NCI-H510A treated with DMSO at 0.1 percent for 48 hours (cell line): ENCODE measurements at regions not wholly inside any gene's neighbourhood (a gene's known extent, or its start where the extent isn't known, plus 50 kb on each side); places are given as distances from the start of the nearest gene placed in this dataset.
A peak's percentile ranks its signal among the peaks of the same experiment; 100 is the strongest.
"Not testable (repeated sequence)": the region's sequence is repeated elsewhere in the genome, so short reads cannot be mapped to it uniquely, and the experiment has no call there.

Experiments used
- DNase-seq: peaks from one replicate; lab custom pipeline; 2025; lab: John Stamatoyannopoulos, UW

DNA sequence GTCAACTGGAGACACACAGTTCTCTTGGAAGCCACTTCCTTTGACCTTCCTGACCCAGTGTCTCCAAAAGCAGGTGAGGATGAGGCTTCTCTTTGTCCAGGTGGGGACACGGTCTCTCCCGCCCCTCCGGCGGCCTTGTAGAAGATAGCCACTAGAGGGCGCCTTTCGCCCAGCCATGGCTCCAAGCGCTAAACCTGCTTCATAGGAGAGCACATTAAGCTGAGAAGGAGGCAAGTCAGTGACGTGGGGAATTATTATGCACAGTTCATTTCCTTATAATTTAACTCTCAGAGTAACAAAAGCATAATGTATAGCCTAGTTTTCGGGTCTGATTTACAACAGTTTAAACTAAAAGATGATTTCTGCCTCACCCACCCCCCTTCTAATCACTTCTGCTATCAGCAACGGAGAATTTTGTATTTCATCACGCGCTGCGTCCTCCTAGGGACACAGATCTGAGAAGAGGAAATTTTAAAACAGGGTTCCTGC is 208.7 kb downstream of the ICOS start:
- peak; percentile 78 for DNase-seq

DNA sequence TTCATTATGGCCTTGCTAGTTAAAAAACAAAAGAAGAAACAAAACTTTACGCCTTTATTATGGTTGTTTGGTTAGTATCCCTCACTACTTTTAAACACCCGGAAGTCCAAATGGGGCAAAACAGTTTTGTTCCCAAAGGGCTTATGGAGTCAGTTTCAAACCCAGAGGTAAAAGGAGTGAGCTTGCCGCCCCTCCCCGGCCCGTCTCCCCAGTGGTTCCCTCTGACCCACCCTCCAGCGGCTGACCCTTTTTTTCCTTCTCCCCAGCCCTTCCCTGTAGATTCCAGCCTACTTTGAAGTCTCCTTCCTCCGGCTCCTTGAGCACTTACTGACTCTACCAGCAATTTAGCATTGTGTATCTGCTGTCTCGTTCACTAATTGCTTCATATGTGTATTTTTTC is 209.2 kb downstream of the ICOS start:
- no peak for DNase-seq

DNA sequence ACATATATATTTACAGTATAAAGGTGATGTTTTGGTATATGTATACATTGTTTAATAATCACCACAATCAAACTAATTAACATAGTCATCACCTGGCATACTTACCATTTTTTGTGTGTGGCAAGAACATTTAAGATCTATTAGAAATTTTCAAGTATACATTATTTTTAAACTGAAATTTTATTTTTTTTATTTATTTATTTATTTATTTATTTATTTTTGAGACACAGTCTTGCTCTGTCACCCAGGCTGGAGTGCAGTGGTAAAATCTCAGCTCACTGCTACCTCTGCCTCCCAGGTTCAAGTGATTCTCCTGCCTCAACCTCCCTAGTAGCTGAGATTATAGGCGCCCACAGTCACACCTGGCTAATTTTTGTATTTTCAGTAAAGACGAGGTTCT is 210.5 kb downstream of the ICOS start:
- not testable (repeated sequence) for DNase-seq

DNA sequence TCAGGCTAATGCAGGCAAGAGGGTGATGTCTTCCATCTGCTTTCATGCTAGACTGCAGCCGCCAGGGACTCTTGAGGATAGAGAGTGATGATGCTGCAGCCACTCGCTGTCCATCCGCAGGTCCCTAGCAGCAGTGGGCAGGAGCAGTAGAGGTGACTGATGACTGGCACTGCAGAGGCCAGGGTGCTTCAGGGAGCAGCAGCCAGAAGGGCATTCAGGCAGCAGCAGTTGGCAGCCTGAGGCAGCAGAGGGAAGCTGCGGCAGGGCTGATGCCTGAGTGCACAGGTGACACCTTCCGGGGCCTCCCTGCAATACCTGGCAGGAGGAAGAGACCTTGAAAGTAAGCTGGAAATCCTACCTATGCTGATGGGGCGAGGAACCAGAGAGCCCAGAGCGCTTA is 214.2 kb downstream of the ICOS start:
- DNase-seq, result no peak

DNA sequence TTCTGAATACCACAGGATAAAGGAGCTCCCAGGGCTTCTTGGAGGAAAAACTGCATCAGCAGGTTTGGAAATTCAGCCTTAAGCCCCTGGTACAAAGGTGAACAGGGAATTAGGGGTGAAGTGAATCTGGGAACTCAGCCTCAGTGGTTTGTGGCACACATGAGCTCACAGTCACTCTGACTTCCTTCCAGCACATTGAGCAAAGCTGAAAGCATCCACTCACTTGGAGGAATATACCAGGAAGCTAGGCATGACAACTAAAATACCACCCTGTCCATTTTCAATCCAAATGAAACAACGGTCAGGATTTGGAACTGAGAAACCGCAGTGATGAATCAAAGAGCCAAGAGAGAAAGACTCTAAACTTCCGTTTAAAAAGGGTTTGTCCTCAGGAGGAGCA is 216.1 kb downstream of the ICOS start:
- DNase-seq, result no peak

DNA sequence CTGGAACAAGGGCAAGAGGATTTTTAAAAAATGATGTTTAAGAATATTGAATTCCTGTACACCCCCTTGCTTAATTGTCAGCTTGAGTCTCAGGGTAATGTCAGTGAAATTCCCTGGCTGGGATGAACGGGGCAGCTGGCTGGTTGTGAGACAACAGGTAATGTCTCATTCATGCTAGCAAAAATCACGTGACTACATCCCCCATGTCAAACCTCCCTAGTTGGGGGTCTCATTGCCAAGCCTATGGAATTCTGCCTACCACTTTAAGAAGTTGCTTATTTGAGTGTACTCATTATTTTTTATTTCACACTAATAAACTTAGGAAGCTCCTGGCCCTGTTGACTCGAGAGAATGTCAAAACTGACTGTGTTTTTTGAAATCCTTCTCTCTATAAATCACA is 218.3 kb downstream of the ICOS start:
- no peak for DNase-seq

DNA sequence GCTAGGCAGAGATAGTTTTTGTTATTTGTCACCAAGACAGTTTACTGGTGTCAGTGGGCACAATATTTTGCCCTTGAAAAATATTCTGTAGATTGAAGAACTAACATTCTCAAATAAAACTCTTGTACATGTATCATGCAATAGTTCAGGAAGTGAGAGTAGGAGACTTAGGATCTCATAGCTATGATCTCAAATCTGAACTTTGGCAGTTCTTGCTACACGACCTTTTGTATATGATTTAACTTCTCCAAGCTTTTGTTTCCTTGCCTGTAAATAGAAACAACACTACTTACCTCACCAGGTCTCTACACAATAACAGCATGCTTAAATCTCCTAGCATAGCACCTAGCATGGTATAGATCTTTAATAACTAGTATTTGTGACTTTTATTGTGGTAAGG is 219.9 kb downstream of the ICOS start:
- no peak for DNase-seq

DNA sequence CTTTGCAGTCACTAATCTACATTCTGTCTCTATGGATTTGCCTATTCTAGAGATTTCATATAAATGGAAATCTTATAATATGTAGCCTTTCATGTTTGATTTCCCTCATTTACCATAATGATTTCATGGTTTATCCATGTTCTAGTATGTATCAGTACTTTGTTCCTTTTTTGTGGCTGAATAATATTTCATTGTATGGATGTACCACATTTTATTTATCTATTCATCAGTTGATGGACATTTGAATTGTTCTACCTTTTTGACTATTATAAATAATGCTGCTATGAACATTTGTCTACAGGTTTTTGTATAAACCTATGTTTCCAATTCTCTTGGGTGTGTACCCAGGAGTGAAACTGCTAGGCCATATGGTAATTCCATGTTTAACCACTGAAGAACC is 221.1 kb downstream of the ICOS start:
- DNase-seq, result no peak

DNA sequence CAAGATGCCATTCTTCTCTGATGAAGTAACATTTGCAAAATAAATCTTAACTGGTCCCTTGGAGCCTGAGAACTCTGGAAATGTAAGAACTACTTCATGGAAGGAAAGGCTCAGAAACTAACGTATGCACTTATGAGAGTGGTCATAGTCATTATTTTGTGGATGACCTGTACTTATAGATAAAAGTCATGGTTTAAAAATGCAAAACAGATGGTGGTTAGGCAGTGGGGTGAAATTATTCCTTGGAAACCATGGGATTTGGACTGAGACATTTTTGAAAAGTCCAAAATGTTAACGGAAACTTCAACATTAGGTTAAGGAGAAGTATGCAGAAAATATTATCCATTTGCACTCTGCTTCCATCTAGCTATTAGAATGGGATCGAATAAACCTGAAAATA is 223.0 kb downstream of the ICOS start:
- no peak for DNase-seq

DNA sequence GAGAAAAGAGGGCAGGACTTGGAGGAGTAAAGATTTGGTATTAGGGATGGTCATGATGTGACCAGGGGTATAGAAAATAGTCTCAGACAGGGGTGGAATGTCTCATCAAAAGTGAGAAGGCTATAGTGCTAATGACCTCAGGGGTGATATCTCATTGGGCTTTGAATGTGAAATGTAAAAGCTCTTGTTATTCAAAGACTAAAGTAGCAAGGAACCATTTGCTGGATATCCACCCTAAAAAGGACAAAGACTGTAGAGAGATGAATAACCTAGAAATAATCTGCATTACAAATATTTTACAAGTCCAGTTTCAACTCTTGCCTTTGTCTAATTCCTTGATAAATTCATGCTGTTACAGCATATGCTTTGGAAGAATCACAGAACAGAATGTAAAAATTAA is 224.4 kb downstream of the ICOS start:
- DNase-seq, result no peak

DNA sequence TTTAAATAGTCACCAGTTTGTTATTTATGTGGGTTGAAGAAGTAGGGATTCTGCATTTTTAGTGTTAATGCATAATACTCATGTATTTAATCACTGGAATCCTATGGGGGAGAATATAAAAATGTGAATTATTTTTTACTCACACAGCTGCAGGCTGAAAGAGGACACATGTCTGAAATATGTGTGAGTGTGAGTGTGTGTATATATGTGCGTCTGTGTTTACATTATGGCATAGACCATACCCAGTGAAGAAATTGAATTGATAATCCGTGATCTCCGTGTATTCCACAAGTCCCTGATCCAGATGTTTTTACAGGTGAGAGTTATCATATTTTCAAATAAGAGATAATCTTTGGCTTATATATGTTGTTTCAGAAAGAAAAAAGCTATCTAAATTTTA is 225.3 kb downstream of the ICOS start:
- DNase-seq, result no peak

DNA sequence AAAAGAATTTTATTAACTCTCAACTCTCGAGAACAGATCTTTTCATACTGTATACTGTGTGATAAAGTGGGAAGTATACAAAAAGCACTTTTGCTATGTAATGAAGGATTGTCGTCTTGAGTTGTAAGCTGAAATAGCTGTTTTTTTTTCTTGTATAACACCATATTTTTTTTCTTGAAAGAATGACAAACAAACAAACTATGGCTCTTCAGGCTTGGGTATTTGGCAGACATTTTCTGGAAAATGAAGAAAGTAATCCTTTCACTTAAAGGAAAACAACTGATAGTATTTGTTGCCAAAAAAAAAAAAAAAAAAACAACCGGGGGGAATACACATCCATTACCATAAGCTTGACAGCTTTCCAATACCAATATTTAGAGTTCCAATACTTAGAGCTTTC is 230.4 kb downstream of the ICOS start:
- DNase-seq, result no peak

DNA sequence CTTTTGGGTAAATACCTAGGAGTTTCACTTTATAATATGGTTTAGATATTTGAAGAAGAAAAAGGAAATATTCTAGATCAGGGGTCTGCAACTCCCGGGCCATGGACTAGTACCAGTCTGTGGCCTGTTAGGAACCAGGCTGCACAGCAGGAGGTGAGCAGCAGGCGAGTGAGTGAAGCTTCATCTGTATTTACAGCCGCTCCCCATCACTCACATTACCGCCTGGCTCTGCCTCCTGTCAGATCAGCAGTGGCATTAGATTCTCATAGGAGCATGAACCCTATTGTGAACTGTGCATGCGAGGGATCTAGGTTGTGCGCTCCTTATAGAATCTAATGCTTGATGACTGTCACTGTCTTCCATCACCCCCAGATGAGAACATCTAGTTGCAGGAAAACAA is 231.1 kb downstream of the ICOS start:
- DNase-seq, result not testable (repeated sequence)

DNA sequence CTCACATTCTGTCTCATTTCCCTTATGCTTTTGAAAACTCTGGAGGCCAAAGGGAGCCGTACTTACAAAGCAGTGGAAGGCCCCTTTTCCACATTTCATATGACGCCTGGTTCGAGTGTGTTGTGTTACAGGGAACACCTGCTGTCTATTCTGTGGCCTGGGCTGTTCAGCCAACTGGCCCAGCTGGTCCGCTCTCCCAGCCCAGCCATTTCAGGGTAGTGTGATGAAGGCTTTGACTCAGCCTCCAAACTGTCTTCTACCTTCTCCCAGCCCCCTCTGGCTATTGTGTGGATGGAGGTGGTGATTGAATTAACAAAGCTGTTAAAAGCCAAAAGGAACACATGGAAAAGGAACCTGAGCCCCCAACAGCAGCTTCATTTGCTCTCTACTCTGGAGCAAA is 233.8 kb downstream of the ICOS start:
- DNase-seq, result no peak

DNA sequence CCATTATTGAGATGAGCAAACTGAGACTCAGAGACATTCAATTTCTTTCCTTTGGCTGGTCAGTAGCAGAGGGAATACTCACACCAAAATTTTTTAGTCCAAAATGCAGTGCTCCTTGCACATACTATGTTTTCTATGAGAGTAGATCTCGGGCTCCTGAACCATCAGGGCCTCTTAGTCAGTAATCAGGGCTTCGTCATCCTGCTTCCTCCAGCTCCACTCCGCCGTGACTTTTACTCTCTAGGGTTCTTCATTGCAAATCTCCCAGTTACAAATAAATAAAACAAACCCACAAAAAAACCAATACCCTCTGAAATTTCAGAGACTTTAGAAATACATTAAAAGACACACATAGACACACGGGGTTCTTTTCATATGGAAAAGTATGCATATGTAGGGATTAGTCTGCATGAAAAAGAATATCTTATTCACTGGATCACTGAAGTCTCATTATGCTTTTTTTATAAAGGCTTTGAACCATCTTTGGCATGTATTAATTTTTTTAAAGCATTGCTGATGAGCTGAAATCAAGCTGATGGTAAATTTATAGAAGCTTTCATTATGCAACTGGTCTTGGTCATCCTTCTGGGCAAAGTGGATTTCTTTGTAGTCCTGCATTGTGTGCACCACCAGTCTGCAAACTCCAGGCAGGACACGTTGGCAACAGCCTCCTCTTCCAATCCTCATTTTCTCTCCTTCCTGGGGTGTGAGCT is 235.0 kb downstream of the ICOS start:
- no peak for DNase-seq

DNA sequence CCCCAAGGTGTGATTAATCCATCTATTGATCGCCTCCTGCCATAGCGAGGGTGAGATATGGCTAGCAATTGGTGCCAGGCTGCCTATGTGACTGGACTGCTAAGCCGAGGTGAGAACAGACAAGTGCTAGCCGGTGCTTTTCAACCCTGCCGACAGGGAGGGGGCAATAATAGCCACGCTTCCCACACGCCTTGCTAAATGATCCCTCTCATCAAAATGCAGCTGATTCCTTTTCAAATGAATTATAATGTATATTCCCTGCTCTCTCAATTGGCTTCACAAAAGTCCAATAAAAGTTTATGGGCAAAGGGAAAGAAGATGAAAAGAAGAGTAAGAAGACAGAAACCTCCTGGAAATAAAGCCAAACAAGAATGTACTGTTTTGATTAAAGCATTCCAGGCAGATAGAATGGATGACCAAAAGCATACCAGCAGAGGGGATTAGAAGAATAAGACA is 235.6 kb downstream of the ICOS start:
- DNase-seq, result no peak

DNA sequence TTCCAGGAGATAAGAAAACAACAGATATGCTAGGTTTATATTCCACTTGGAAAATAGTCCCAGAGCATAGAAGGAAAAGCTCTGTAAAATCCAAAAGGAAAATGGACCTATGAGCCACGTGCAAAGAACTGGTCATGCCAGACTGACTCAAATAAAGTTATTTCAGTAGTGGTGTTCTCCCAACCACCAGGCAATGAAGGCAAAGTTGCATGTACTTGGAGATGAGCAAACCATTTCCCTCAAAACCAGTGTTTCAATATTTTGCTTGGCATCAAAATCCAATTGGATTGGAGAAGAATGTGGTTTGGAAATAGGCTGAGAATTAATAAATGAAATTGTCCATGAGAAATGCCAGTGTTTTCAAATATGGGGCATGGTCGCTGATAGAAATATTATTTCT is 237.5 kb downstream of the ICOS start:
- DNase-seq, result no peak

DNA sequence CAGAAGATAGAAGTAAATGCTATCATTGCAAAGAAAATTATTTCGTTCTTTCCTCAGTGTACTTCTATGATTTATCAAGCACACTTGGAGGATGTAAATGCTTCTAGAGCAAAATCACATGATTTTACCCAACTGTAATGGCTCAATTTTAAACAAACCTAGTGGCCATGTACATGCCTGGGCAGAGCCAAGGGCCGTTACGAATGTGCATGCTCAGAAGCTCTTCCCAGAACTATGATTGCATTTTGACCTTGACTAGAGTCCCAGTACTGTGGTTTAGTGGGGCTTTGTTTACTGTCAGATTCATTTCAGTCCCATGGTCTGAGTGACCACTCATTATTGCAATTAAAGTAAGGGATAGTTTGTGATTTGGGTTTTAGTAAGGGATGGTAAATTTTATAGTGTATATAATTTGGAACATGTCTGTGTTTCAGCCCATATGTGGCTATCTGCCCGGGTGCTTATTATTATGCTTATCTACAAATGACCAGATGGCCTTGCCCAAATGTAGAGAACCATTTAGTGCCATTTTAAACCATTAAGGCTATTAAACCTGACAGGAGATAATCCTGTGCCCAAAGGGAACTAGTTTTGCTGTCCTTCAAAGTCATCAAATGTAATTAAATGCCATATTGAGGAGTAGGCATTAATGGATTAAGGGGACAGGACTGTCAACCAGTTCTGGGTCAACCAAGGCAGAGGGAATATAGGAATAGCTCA is 239.1 kb downstream of the ICOS start:
- no peak for DNase-seq

DNA sequence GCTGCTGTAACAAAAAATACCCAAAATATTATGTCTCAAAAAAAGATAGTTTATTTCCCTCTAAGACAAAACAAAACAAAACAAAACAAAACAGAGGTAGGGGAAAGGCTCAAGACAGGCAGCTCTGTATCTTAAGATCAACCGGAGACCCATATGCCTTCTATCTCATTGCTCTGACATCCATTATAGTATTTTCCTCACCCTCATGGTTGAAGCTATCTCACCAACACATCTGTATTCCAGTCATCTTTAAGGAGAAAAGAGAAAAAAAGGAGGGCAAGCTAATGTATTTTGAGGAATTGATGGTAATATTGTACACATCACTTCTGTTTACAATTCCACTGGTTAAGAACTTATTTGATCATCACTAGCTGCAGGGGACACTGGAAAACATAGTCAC is 239.7 kb downstream of the ICOS start:
- DNase-seq, result no peak

DNA sequence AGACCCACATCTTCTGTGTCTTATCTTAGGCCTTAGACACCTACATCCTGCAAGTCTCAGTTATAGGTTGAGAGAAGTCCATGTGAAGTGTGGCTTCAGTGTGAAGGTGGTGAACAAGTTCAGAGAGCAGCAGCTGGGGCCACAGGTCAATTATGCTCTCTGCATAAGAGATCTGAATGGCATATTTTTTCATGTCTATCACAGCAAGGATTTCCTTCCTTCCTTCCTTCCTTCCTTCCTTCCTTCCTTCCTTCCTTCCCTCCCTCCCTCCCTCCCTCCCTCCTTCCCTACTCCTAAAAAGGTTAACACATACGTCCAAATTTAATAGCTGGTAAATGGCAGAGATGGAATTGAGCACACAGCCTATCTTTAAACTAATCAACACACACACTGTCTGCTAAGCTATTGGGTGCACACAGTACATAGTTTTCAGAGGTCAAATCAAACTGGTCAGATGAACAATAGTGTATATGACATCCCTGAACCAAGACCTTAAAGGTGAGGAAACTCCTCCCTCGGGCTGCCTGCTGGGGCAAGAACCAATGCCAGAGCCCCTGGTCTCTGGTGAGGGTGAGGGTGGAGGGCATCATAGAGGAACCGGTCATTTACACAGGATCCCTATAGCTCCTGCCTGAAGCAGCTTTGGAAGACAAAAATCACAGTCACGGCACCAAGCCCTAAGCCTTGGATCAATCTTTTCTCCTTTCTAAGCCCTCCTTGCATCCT is 240.9 kb downstream of the ICOS start:
- DNase-seq, result no peak

DNA sequence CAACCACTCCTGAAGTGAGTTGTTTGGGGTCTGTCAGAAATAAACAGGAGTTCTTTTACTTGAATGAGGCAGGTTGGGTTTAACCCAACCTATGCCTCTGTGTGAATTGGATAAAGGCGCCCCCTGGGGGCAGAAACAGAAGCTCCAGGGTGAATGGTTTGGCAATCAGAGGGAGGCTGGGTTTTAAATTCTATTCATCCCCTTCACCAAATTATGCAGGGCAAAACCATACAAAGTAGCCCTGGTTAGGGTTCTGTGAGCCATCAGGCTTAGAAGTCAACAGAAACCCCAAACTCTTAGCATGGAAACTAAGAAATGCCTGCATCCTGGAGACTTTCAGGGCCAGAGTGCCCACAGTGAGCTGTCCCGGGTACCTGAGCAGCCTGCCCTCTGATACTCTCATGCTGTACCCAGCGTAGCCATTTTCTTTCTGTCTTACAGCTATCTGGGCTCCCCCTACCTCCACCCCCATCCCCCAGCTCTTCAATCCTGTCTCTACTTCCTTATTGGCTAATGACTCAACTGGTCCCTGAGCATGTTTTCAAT is 241.5 kb downstream of the ICOS start:
- DNase-seq, result no peak

DNA sequence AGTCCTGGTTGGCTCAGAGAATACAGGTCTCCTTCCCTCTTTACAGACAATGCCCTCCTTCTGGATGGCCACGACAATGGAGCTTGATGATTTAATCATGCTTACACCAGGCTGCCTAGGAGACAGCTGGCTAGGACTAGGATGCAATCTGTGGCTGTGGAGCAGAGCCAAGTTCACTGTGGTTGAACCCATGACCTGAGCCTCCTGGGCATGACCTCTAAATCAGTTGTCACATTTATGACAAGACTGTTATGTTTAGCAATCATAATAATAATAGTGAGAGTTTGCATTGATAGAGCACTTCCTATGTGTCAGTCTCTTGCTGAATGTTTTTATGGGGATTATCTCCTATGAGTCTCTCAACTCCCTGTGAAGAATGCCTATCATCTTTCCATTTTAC is 244.1 kb downstream of the ICOS start:
- no peak for DNase-seq

DNA sequence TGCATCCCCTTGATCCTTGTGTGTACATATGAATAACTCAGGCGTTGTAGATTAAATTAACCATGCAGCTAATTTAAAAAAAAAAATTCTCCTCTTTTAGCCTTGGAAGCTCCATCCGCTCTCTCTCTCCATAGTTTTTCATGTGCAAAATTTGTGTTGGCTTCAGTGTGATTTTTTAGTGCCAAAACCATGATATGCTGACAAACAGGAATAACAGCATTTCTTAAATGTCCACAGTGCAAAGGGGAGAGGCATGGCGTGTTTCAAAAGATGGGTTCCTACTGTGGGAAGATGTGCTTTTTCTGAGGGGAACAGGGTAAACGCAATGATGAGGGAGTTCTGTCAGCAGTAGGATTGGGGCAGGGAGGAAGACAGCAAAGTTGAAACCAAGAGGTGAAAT is 247.0 kb downstream of the ICOS start:
- DNase-seq, result no peak
